Trophoblast cell (in vitro differentiated cells and primary cell): ENCODE measurements at regions not wholly inside any gene's neighbourhood (a gene's known extent, or its start where the extent isn't known, plus 50 kb on each side); places are given as distances from the start of the nearest gene placed in this dataset.

Source experiments
- DNase-seq, 2 donors: peaks; one replicate each; pipeline ENCODE4 v3.0.0-alpha.2; 2016
- H2AFZ ChIP-seq: 2 replicates; pipeline ENCODE4 v1.6.1; 2013; ENCODE audit warnings: low read length, moderate library complexity, mild to moderate bottlenecking; ENCODE audit not compliant: insufficient read depth, poor library complexity
- H2AK5ac ChIP-seq: 2 replicates; pipeline ENCODE4 v1.6.1; 2013; ENCODE audit warnings: mild to moderate bottlenecking, low read length
- H2BK120ac ChIP-seq: 2 replicates; pipeline ENCODE4 v1.6.1; 2013; ENCODE audit warnings: low read length, mild to moderate bottlenecking, moderate library complexity; ENCODE audit not compliant: insufficient read depth, poor library complexity
- H2BK12ac ChIP-seq: 2 replicates; pipeline ENCODE4 v1.6.1; 2013; ENCODE audit warnings: mild to moderate bottlenecking, low read length, moderate library complexity
- H2BK5ac ChIP-seq: 2 replicates; pipeline ENCODE4 v1.6.1; 2013; ENCODE audit warnings: low read length, low read depth, moderate library complexity, mild to moderate bottlenecking; ENCODE audit not compliant: poor library complexity
- H3K14ac ChIP-seq: 2 replicates; pipeline ENCODE4 v1.6.1; 2013; ENCODE audit warnings: mild to moderate bottlenecking, low read length
- H3K18ac ChIP-seq: 2 replicates; pipeline ENCODE4 v1.6.1; 2013; ENCODE audit warnings: mild to moderate bottlenecking, low read length
- H3K23ac ChIP-seq: 2 replicates; pipeline ENCODE4 v1.6.1; 2013; ENCODE audit warnings: low read length
- H3K27ac ChIP-seq: 2 replicates; pipeline ENCODE4 v1.5.1; 2013; ENCODE audit warnings: low read depth, mild to moderate bottlenecking, inconsistent platforms, low read length, moderate library complexity
- H3K27me3 ChIP-seq: 2 replicates; pipeline ENCODE4 v1.6.1; 2013; ENCODE audit warnings: inconsistent platforms, mild to moderate bottlenecking, low read length, moderate library complexity; ENCODE audit not compliant: insufficient read depth
- H3K36me3 ChIP-seq, 2 experiments: 1 replicate in 1 of 2; 2 replicates in 1 of 2; pipeline ENCODE4 v1.6.1; 2013; ENCODE audit warnings: low read length in 2 of 2, mild to moderate bottlenecking in 2 of 2, moderate library complexity in 1 of 2; ENCODE audit not compliant: insufficient read depth in 2 of 2, control insufficient read depth in 1 of 2
- H3K4ac ChIP-seq: 2 replicates; pipeline ENCODE4 v1.6.1; 2013; ENCODE audit warnings: low read depth, mild to moderate bottlenecking, low read length, moderate library complexity
- H3K4me1 ChIP-seq, 2 experiments: 1 replicate in 1 of 2; 2 replicates in 1 of 2; pipeline ENCODE4 v1.6.1; 2013; ENCODE audit warnings: low read length in 2 of 2, mild to moderate bottlenecking in 2 of 2, moderate library complexity in 1 of 2; ENCODE audit not compliant: insufficient read depth in 2 of 2, control insufficient read depth in 1 of 2
- H3K4me2 ChIP-seq: 2 replicates; pipeline ENCODE4 v1.6.1; 2013; ENCODE audit warnings: inconsistent platforms, mild to moderate bottlenecking, low read length, moderate library complexity
- H3K4me3 ChIP-seq: 2 replicates; pipeline ENCODE4 v1.5.1; 2013; ENCODE audit warnings: mild to moderate bottlenecking, low read depth, low read length, inconsistent platforms
- H3K79me1 ChIP-seq: one replicate; pipeline ENCODE4 v1.6.1; 2013; ENCODE audit warnings: low read length
- H3K79me2 ChIP-seq: 2 replicates; pipeline ENCODE4 v1.6.1; 2013; ENCODE audit warnings: low read length, mild to moderate bottlenecking; ENCODE audit not compliant: control insufficient read depth, insufficient read depth, poor library complexity
- H3K9ac ChIP-seq: 2 replicates; pipeline ENCODE4 v1.6.1; 2013; ENCODE audit warnings: mild to moderate bottlenecking, low read length
- H3K9me3 ChIP-seq: 2 replicates; pipeline ENCODE4 v1.6.1; 2013; ENCODE audit warnings: low read depth, mild to moderate bottlenecking, control low read depth, inconsistent platforms, low read length; ENCODE audit not compliant: insufficient read depth
- H4K12ac ChIP-seq: 2 replicates; pipeline ENCODE4 v1.6.1; 2013; ENCODE audit warnings: low read depth, mild to moderate bottlenecking, low read length, moderate library complexity
- H4K8ac ChIP-seq: 2 replicates; pipeline ENCODE4 v1.6.1; 2013; ENCODE audit warnings: low read depth, mild to moderate bottlenecking, low read length, moderate library complexity
- H4K91ac ChIP-seq: one replicate; pipeline ENCODE4 v1.6.1; 2013; ENCODE audit warnings: low read depth, mild to moderate bottlenecking, low read length, moderate library complexity
- WGBS: extraction: QIAGEN DNeasy Blood & Tissue Kit; methylation state at CpG from one replicate; pipeline ENCODE4 v1.1.7; 2013; ENCODE audit warnings: missing lambda C conversion rate; ENCODE audit not compliant: insufficient read length, insufficient coverage; ENCODE audit errors: extremely low coverage; 5-methylcytosine and 5-hydroxymethylcytosine counted together

GRCh38 chr12:78645956-78646355, 218.6 kb upstream of the SYT1 start:
- no peaks in the 10 kb centered on the region for H3K4me1 ChIP-seq
- H2BK12ac ChIP-seq = no peak overlapping the region
- H3K9ac ChIP-seq = no peak overlapping the region
- no peak overlapping the region for H3K23ac ChIP-seq
- H2AFZ ChIP-seq = no peak overlapping the region
- H3K18ac ChIP-seq = no peak overlapping the region
- peak in 1 of 2 donors; percentile 17 for DNase-seq
- no peak overlapping the region for H2BK5ac ChIP-seq
- WGBS = no CpG with 5 or more reads among the region's 2 CpGs
- H3K4ac ChIP-seq = no peak overlapping the region
- H4K12ac ChIP-seq = no peak overlapping the region
- no peak overlapping the region for H3K14ac ChIP-seq
- H3K4me2 ChIP-seq = no peak overlapping the region
- no peaks in the 10 kb centered on the region for H3K36me3 ChIP-seq
- H2AK5ac ChIP-seq = no peak overlapping the region
- no peak overlapping the region for H4K8ac ChIP-seq
- H3K79me2 ChIP-seq = no peaks in the 10 kb centered on the region
- no peak overlapping the region for H2BK120ac ChIP-seq
- no peaks in the 10 kb centered on the region for H3K27me3 ChIP-seq
- no peaks in the 10 kb centered on the region for H3K9me3 ChIP-seq
- no peak overlapping the region for H4K91ac ChIP-seq
- no peak overlapping the region for H3K27ac ChIP-seq
- no peak overlapping the region for H3K4me3 ChIP-seq
- H3K79me1 ChIP-seq = no peaks in the 10 kb centered on the region

DNA sequence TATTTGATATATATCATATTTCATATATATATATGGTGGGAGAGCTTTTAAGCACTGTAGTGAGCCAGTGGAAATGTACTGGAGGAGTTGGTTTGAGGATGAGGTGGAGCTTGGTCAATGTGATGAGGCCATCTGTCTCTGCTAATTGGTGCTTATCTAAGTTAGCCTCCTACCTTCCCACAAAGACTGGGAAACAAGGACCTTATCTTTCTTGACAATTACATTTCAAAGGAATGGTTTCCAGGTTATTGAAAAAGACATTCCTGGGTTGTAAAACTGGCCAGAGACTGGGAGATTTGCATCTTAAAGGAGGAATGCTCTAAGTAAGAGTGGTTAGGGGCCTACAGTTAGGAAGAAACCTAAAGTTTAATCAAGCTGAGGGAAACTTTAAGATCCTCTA, 212.8 kb upstream of the SYT1 start:
- H3K4me2 ChIP-seq = no peak overlapping the region
- no peak overlapping the region for H2AK5ac ChIP-seq
- H3K4ac ChIP-seq = no peak overlapping the region
- no peak overlapping the region for H3K18ac ChIP-seq
- H3K36me3 ChIP-seq = no peaks in the 10 kb centered on the region
- no peak overlapping the region for H2BK5ac ChIP-seq
- no peak for DNase-seq
- H3K9ac ChIP-seq = no peak overlapping the region
- no peaks in the 10 kb centered on the region for H3K4me1 ChIP-seq
- no peak overlapping the region for H2BK120ac ChIP-seq
- H3K79me1 ChIP-seq = no peaks in the 10 kb centered on the region
- no peak overlapping the region for H3K4me3 ChIP-seq
- H3K27ac ChIP-seq = no peak overlapping the region
- no peak overlapping the region for H3K23ac ChIP-seq
- H3K14ac ChIP-seq = no peak overlapping the region
- no peaks in the 10 kb centered on the region for H3K27me3 ChIP-seq
- no peak overlapping the region for H2BK12ac ChIP-seq
- no peak overlapping the region for H4K91ac ChIP-seq
- no peak overlapping the region for H2AFZ ChIP-seq
- H3K9me3 ChIP-seq = no peaks in the 10 kb centered on the region
- no peak overlapping the region for H4K8ac ChIP-seq
- H4K12ac ChIP-seq = no peak overlapping the region
- no peaks in the 10 kb centered on the region for H3K79me2 ChIP-seq

GRCh38 chr12:78666584-78666983, 198.0 kb upstream of the SYT1 start:
- no peaks in the 10 kb centered on the region for H3K79me2 ChIP-seq
- no peak overlapping the region for H2BK120ac ChIP-seq
- no peak overlapping the region for H3K14ac ChIP-seq
- H3K27me3 ChIP-seq = no peaks in the 10 kb centered on the region
- no peaks in the 10 kb centered on the region for H3K4me1 ChIP-seq
- H3K27ac ChIP-seq = no peak overlapping the region
- no peak overlapping the region for H2AFZ ChIP-seq
- no peak overlapping the region for H3K4me2 ChIP-seq
- no peak overlapping the region for H2BK12ac ChIP-seq
- no peak overlapping the region for H3K23ac ChIP-seq
- no peak overlapping the region for H4K8ac ChIP-seq
- H3K4me3 ChIP-seq = no peak overlapping the region
- H2AK5ac ChIP-seq = no peak overlapping the region
- no CpG with 5 or more reads among the region's 1 CpG for WGBS
- no peak overlapping the region for H3K18ac ChIP-seq
- no peaks in the 10 kb centered on the region for H3K79me1 ChIP-seq
- no peak overlapping the region for H3K9ac ChIP-seq
- H3K9me3 ChIP-seq = no peaks in the 10 kb centered on the region
- H4K91ac ChIP-seq = no peak overlapping the region
- H3K36me3 ChIP-seq = no peaks in the 10 kb centered on the region
- no peak overlapping the region for H3K4ac ChIP-seq
- no peak overlapping the region for H2BK5ac ChIP-seq
- no peak overlapping the region for H4K12ac ChIP-seq
- DNase-seq = no peak

- Histone ChIP-seq H3K79me1 (no peaks in the 10 kb centered on the region), H3K4ac (no peak overlapping the region), H3K27ac (no peak overlapping the region), H3K23ac (no peak overlapping the region), H4K12ac (no peak overlapping the region), H3K4me1 (no peaks in the 10 kb centered on the region), H3K36me3 (no peaks in the 10 kb centered on the region), H3K18ac (no peak overlapping the region), H2AFZ (no peak overlapping the region), H3K79me2 (no peaks in the 10 kb centered on the region), H3K14ac (no peak overlapping the region), H3K4me2 (no peak overlapping the region), H3K9me3 (no peaks in the 10 kb centered on the region), H4K91ac (no peak overlapping the region), H2BK120ac (no peak overlapping the region), H3K27me3 (no peaks in the 10 kb centered on the region), H2AK5ac (no peak overlapping the region), H2BK12ac (no peak overlapping the region), H3K4me3 (no peak overlapping the region), H3K9ac (no peak overlapping the region), H2BK5ac (no peak overlapping the region), H4K8ac (no peak overlapping the region)
- peak; percentile 78 to 93 for DNase-seq
- no CpG with 5 or more reads among the region's 4 CpGs for WGBS
Observed at GRCh38 chr12:78671295-78671694, 193.3 kb upstream of the SYT1 start.
